GM12875 (cell line): ENCODE measurements at regions not wholly inside any gene's neighbourhood (a gene's known extent, or its start where the extent isn't known, plus 50 kb on each side); places are given as distances from the start of the nearest gene placed in this dataset.

Source experiments
- H3K4me3 ChIP-seq: one replicate; pipeline ENCODE4 v1.5.1; 2011; ENCODE audit warnings: low read depth, low read length, control low read depth
- CTCF ChIP-seq: IDR thresholded peaks from 2 replicates; pipeline ENCODE4 v1.5.1; 2011; ENCODE audit warnings: low read depth, mild to moderate bottlenecking, control low read depth, inconsistent platforms, low read length, moderate library complexity, borderline replicate concordance; ENCODE audit not compliant: insufficient read depth

- no peak for TF ChIP-seq CTCF
- no peak overlapping the region for H3K4me3 ChIP-seq
Measured at GRCh38 chr7:46626261-46626660, 705.2 kb upstream of the IGFBP3 start.

- H3K4me3 ChIP-seq, result no peak overlapping the region
- no peak for TF ChIP-seq CTCF
Measured at GRCh38 chr7:46625032-46625431, 704.0 kb upstream of the IGFBP3 start.

DNA sequence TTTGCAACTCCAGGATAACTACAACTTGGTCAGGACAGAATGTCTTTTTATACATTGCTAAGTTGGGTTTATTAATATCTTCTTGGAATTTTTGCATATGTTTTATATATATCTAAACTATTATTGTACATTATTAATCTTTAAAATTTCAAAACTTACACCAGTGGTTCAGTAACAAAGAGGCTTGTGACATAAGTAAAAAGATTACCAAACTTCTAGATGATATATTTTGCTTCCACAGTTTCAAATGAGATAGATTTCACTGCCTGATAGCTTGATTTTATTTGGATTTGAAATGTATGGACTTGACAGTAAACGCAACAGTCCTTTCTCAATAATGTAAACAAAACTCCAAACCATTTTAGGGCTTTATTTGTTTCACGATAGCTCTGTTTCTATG is 701.2 kb upstream of the IGFBP3 start:
- H3K4me3 ChIP-seq, result no peak overlapping the region
- TF ChIP-seq CTCF, result no peak

- H3K4me3 ChIP-seq, result no peak overlapping the region
- TF ChIP-seq CTCF, result no peak
Measured at GRCh38 chr7:46619723-46620310, 698.7 kb upstream of the IGFBP3 start.

GRCh38 chr7:46616636-46617035 is 695.6 kb upstream of the IGFBP3 start:
- TF ChIP-seq CTCF, result no peak
- H3K4me3 ChIP-seq, result no peak overlapping the region

DNA sequence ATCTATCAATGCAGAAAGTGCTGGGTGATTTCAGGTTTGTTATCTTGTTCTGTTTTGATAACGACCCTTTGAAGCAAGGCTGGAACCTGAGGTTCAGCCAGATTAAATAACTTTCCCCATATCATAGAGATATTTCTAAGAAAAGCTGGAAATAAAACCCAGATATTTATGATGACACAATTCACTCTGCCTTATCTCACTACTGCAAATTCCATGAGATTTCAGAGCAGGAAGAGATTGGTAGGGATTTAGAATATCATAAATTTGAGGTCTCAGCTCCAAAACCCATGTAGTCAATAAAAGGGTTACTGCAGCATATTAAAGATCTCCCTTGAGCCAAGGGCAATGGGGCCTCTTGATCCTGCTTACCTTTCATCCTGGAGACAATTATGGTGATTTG is 692.5 kb upstream of the IGFBP3 start:
- no peak overlapping the region for H3K4me3 ChIP-seq
- no peak for TF ChIP-seq CTCF

DNA sequence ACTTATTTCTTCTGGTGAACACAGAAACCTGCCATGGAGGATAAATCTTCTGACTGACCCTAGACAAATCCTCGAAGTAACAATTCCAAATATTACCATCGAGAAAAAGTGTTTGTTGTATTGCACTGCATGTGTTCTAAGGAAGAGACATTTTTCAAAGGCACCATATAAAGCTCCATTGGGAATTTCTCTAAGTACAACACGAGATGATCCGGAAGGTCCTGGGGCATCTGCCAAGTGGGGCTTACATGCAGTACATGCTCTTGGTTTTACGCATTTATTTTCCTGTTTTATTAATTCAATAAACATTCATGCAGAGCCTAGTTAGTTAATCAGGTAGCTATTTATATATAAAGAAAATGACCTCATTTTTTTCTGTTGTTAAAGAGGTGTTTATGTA is 692.0 kb upstream of the IGFBP3 start:
- no peak overlapping the region for H3K4me3 ChIP-seq
- TF ChIP-seq CTCF, result no peak
